Breast epithelium (tissue), 4 donors: ENCODE measurements at regions not wholly inside any gene's neighbourhood (a gene's known extent, or its start where the extent isn't known, plus 50 kb on each side); places are given as distances from the start of the nearest gene placed in this dataset.

Experiments
- DNase-seq, 2 donors: peaks; one replicate each; pipeline ENCODE4 v3.0.0-alpha.2; 2019; ENCODE audit warnings: low spot score in 2 of 2
- H3K27ac ChIP-seq, 2 donors: fragments of 200-600 bp; sonication (generic) in 1 of 2; one replicate each; pipeline ENCODE4 v1.5.1; 2016 to 2019; ENCODE audit warnings: mild to moderate bottlenecking in 1 of 2
- H3K27me3 ChIP-seq, 2 donors: fragments of 200-600 bp; sonication (generic) in 1 of 2; one replicate each; pipeline versions ENCODE4 v1.5.1 to v1.6.0; 2017 to 2019; ENCODE audit warnings: control low read depth in 1 of 2, mild to moderate bottlenecking in 1 of 2
- H3K36me3 ChIP-seq: fragments of 200-600 bp; one replicate; pipeline ENCODE4 v1.5.1; 2019
- H3K4me1 ChIP-seq, 2 donors: fragments of 200-600 bp; sonication (generic); one replicate each; pipeline ENCODE4 v1.5.1; 2016 to 2019; ENCODE audit warnings: control low read depth in 1 of 2
- H3K4me3 ChIP-seq, 3 donors: fragments of 200-600 bp; sonication (generic); 1 replicate in 2 of 3; 2 replicates in 1 of 3; pipeline ENCODE4 v1.5.1; 2016 to 2019; ENCODE audit warnings: mild to moderate bottlenecking in 3 of 3, moderate library complexity in 2 of 3
- H3K9me3 ChIP-seq, 2 donors: fragments of 200-600 bp; sonication (generic) in 1 of 2; one replicate each; pipeline ENCODE4 v1.5.1; 2016 to 2019; ENCODE audit warnings: control low read depth in 1 of 2
- CTCF ChIP-seq, 3 donors: fragments of 450-650 bp; IDR thresholded peaks; one replicate each; pipeline ENCODE4 v1.5.1; 2016 to 2017; ENCODE audit warnings: antibody characterized with exemption in 3 of 3, mild to moderate bottlenecking in 3 of 3, moderate library complexity in 3 of 3
- POLR2A ChIP-seq: fragments of 450-650 bp; IDR thresholded peaks from one replicate; pipeline ENCODE4 v1.6.1; 2016; ENCODE audit warnings: antibody characterized with exemption, mild to moderate bottlenecking, moderate library complexity
- POLR2AphosphoS5 ChIP-seq, 3 donors: sonication (generic); formaldehyde crosslinking; IDR thresholded peaks; one replicate each; pipeline ENCODE4 v1.6.1; 2017; ENCODE audit warnings: antibody characterized with exemption in 3 of 3
- intact Hi-C: fragments of 100-400 bp; cut with DNase I; formaldehyde crosslinking; loops from one replicate; pipeline ENCODE4 v1.15.1; 2023; ENCODE audit warnings: low total_unique reads

- no peaks in the 10 kb centered on the region for H3K27me3 ChIP-seq
- TF ChIP-seq CTCF (IDR thresholded peaks at IDR 0.05): no peak
- no peak for TF ChIP-seq POLR2AphosphoS5 (IDR thresholded peaks at IDR 0.05)
- TF ChIP-seq POLR2A: no peak
- H3K9me3 ChIP-seq: peaks cover 9 to 11% of the 10 kb centered on the region in 2 donors
- H3K36me3 ChIP-seq: no peaks in the 10 kb centered on the region
- no peak overlapping the region for H3K4me3 ChIP-seq
- no peak overlapping the region for H3K27ac ChIP-seq
- intact Hi-C loops: no loop called here
- no peaks in the 10 kb centered on the region for H3K4me1 ChIP-seq
- DNase-seq: no peak
Measured at GRCh38 chr5:4275232-4275631, 679.6 kb downstream of the IRX1 start.

GRCh38 chr5:4294878-4295277, 699.2 kb downstream of the IRX1 start:
- DNase-seq: no peak
- H3K27me3 ChIP-seq: no peaks in the 10 kb centered on the region
- no peak for TF ChIP-seq POLR2AphosphoS5 (IDR thresholded peaks at IDR 0.05)
- TF ChIP-seq CTCF (IDR thresholded peaks at IDR 0.05): no peak
- no peak for TF ChIP-seq POLR2A
- no peak overlapping the region for H3K4me3 ChIP-seq
- no peak overlapping the region for H3K27ac ChIP-seq
- no peaks in the 10 kb centered on the region for H3K9me3 ChIP-seq
- no peaks in the 10 kb centered on the region for H3K36me3 ChIP-seq
- no peaks in the 10 kb centered on the region for H3K4me1 ChIP-seq
- intact Hi-C loops: no loop called here

GRCh38 chr5:4295663-4296339, 700.2 kb downstream of the IRX1 start:
- H3K4me1 ChIP-seq: no peaks in the 10 kb centered on the region
- no peak overlapping the region for H3K4me3 ChIP-seq
- intact Hi-C loops: no loop called here
- peak in 1 of 3 donors; percentile 19 for TF ChIP-seq CTCF (IDR thresholded peaks at IDR 0.05)
- no peak for TF ChIP-seq POLR2AphosphoS5 (IDR thresholded peaks at IDR 0.05)
- no peak for TF ChIP-seq POLR2A
- no peak for DNase-seq
- H3K36me3 ChIP-seq: no peaks in the 10 kb centered on the region
- no peak overlapping the region for H3K27ac ChIP-seq
- no peaks in the 10 kb centered on the region for H3K9me3 ChIP-seq
- no peaks in the 10 kb centered on the region for H3K27me3 ChIP-seq

GRCh38 chr5:4306057-4306456, 710.4 kb downstream of the IRX1 start:
- Histone ChIP-seq H3K27ac (no peak overlapping the region), H3K4me1 (no peaks in the 10 kb centered on the region), H3K27me3 (no peaks in the 10 kb centered on the region), H3K4me3 (no peak overlapping the region), H3K36me3 (no peaks in the 10 kb centered on the region), H3K9me3 (no peaks in the 10 kb centered on the region)
- intact Hi-C loops: no loop called here
- no peak for TF ChIP-seq POLR2A
- TF ChIP-seq POLR2AphosphoS5 (IDR thresholded peaks at IDR 0.05): no peak
- TF ChIP-seq CTCF (IDR thresholded peaks at IDR 0.05): no peak
- no peak for DNase-seq

GRCh38 chr5:4309026-4309425, 713.4 kb downstream of the IRX1 start:
- intact Hi-C loops: no loop called here
- Histone ChIP-seq H3K36me3 (no peaks in the 10 kb centered on the region), H3K4me1 (no peaks in the 10 kb centered on the region), H3K4me3 (no peak overlapping the region), H3K27ac (no peak overlapping the region), H3K9me3 (no peaks in the 10 kb centered on the region), H3K27me3 (no peaks in the 10 kb centered on the region)
- no peak for DNase-seq
- TF ChIP-seq POLR2A (no peak), POLR2AphosphoS5 (IDR thresholded peaks at IDR 0.05) (no peak), CTCF (IDR thresholded peaks at IDR 0.05) (no peak)
